Natural killer cell (primary cell): ENCODE measurements at regions not wholly inside any gene's neighbourhood (a gene's known extent, or its start where the extent isn't known, plus 50 kb on each side); places are given as distances from the start of the nearest gene placed in this dataset.

Experiments used
- ATAC-seq, 3 donors: fragments of 150-1000 bp in 2 of 3; fragments of 200-7000 bp in 1 of 3; cut with Tn5 transposase; 1 replicate in 1 of 3; 2 replicates in 2 of 3; pipeline ENCODE4 v1.10.0; 2021; ENCODE audit warnings: mild to moderate bottlenecking in 2 of 3, moderate library complexity in 2 of 3
- DNase-seq, 2 donors: peaks; one replicate each; pipeline versions ENCODE4 v3.0.0 to v3.0.0-alpha.2; 2013 to 2021; ENCODE audit warnings: mixed read lengths in 1 of 2
- H3K27ac ChIP-seq: one replicate; pipeline ENCODE4 v1.5.1; 2013; ENCODE audit warnings: mild to moderate bottlenecking, low read length
- H3K27me3 ChIP-seq: one replicate; pipeline ENCODE4 v1.6.1; 2013; ENCODE audit warnings: low read length; ENCODE audit not compliant: control insufficient read depth, insufficient read depth
- H3K36me3 ChIP-seq: one replicate; pipeline ENCODE4 v1.6.1; 2013; ENCODE audit warnings: low read length; ENCODE audit not compliant: control insufficient read depth, insufficient read depth
- H3K4me1 ChIP-seq: one replicate; pipeline ENCODE4 v1.6.1; 2013; ENCODE audit warnings: low read length; ENCODE audit not compliant: control insufficient read depth, insufficient read depth
- H3K4me3 ChIP-seq: one replicate; pipeline ENCODE4 v1.5.1; 2013; ENCODE audit warnings: low read length
- H3K9me3 ChIP-seq: one replicate; pipeline ENCODE4 v1.6.1; 2013; ENCODE audit warnings: low read length; ENCODE audit not compliant: control insufficient read depth, insufficient read depth
- H3K27ac Mint-ChIP-seq, 2 donors: one replicate each; pipeline ENCODE4 v1.8.0; 2022; ENCODE audit warnings: mild to moderate bottlenecking in 2 of 2, mixed read lengths in 2 of 2, moderate library complexity in 1 of 2
- H3K27me3 Mint-ChIP-seq, 2 donors: one replicate each; pipeline ENCODE4 v1.8.0; 2022; ENCODE audit warnings: low read depth in 2 of 2, mixed read lengths in 2 of 2
- H3K36me3 Mint-ChIP-seq: one replicate; pipeline ENCODE4 v1.8.0; 2022; ENCODE audit warnings: mixed read lengths
- H3K4me1 Mint-ChIP-seq, 2 donors: one replicate each; pipeline ENCODE4 v1.8.0; 2022; ENCODE audit warnings: mixed read lengths in 2 of 2
- H3K4me3 Mint-ChIP-seq: one replicate; pipeline ENCODE4 v1.8.0; 2022; ENCODE audit warnings: mild to moderate bottlenecking, moderate library complexity, mixed read lengths
- H3K9me3 Mint-ChIP-seq, 2 donors: one replicate each; pipeline ENCODE4 v1.8.0; 2022; ENCODE audit warnings: mixed read lengths in 2 of 2
- WGBS: methylation state at CpG from one replicate; pipeline ENCODE4 v1.1.7; 2013; ENCODE audit warnings: missing lambda C conversion rate; ENCODE audit not compliant: insufficient coverage; 5-methylcytosine and 5-hydroxymethylcytosine counted together
- intact Hi-C: fragments of 100-400 bp; cut with micrococcal nuclease; formaldehyde crosslinking; loops from one replicate; pipeline ENCODE4 v1.14.2; 2022
- TF ChIP-seq, protein P1 (sequence below): fragments of 200-600 bp; IDR thresholded peaks from one replicate; pipeline ENCODE4 v1.8.0; 2022; ENCODE audit warnings: antibody characterized with exemption

DNA sequence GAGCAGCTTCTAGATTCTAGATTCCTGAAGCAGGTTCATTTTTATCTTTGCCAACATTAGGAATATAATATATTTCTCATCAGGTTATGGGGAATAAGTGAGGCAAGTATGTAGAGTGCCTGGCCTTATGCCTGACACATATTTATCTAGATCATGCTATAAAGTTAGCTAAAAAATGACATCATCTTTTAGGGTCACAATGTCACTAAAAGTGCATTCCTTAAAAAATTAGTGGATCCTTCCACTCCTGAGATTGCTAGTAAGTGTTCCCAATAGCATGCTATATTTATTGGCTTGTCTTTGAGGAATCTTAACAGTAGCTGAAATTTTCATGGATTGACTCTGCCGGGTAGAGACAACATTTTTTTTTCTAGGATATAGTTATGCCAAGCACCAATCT, 305.9 kb upstream of the TMCO5A start:
- intact Hi-C loops: no loop called here
- TF ChIP-seq, protein P1, sequence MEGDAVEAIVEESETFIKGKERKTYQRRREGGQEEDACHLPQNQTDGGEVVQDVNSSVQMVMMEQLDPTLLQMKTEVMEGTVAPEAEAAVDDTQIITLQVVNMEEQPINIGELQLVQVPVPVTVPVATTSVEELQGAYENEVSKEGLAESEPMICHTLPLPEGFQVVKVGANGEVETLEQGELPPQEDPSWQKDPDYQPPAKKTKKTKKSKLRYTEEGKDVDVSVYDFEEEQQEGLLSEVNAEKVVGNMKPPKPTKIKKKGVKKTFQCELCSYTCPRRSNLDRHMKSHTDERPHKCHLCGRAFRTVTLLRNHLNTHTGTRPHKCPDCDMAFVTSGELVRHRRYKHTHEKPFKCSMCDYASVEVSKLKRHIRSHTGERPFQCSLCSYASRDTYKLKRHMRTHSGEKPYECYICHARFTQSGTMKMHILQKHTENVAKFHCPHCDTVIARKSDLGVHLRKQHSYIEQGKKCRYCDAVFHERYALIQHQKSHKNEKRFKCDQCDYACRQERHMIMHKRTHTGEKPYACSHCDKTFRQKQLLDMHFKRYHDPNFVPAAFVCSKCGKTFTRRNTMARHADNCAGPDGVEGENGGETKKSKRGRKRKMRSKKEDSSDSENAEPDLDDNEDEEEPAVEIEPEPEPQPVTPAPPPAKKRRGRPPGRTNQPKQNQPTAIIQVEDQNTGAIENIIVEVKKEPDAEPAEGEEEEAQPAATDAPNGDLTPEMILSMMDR: no peak

DNA sequence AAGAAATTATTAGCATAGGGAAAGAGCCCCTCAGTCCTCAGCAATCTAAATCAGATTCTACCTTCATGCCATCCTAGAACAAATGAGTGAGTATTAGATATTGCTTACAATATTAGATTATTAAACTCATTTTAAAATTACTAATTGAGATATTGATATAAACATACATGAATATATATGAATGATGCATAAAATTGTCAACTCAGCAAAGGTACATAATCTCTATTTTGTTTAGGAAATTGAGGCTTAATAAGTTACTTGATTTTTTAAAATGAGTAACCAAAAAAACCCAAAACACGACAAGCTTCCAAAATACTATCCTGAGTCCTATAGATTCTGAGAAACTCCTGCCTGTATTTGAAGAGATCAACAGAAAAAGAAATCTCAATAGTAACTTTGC, 297.7 kb upstream of the TMCO5A start:
- H3K36me3 Mint-ChIP-seq: no peaks in the 10 kb centered on the region
- Histone ChIP-seq H3K27me3 (no peaks in the 10 kb centered on the region), H3K4me1 (no peaks in the 10 kb centered on the region), H3K9me3 (no peaks in the 10 kb centered on the region), H3K4me3 (no peak overlapping the region), H3K36me3 (no peaks in the 10 kb centered on the region), H3K27ac (no peak overlapping the region)
- TF ChIP-seq, protein P1: no peak
- no peak overlapping the region for H3K27ac Mint-ChIP-seq
- no peaks in the 10 kb centered on the region for H3K4me1 Mint-ChIP-seq
- intact Hi-C loops: no loop called here
- 86% methylated on average over 1 of the region's 1 CpG for WGBS
- ATAC-seq (no peak), DNase-seq (no peak)
- H3K4me3 Mint-ChIP-seq: no peak overlapping the region
- no peaks in the 10 kb centered on the region for H3K27me3 Mint-ChIP-seq
- H3K9me3 Mint-ChIP-seq: peaks cover under 1 to 2% of the 10 kb centered on the region in 2 donors

More for the DNA sequence above, 305.9 kb upstream of the TMCO5A start:
- Histone ChIP-seq H3K4me3 (no peak overlapping the region), H3K4me1 (no peaks in the 10 kb centered on the region), H3K27me3 (no peaks in the 10 kb centered on the region), H3K36me3 (no peaks in the 10 kb centered on the region), H3K27ac (no peak overlapping the region), H3K9me3 (no peaks in the 10 kb centered on the region)
- DNase-seq (no peak), ATAC-seq (no peak)
- Mint-ChIP-seq H3K9me3 (peaks cover 11 to 12% of the 10 kb centered on the region in 2 donors), H3K4me1 (no peaks in the 10 kb centered on the region), H3K27ac (no peak overlapping the region), H3K27me3 (no peaks in the 10 kb centered on the region), H3K36me3 (no peaks in the 10 kb centered on the region), H3K4me3 (no peak overlapping the region)
- 100% methylated on average over 1 of the region's 1 CpG for WGBS

DNA sequence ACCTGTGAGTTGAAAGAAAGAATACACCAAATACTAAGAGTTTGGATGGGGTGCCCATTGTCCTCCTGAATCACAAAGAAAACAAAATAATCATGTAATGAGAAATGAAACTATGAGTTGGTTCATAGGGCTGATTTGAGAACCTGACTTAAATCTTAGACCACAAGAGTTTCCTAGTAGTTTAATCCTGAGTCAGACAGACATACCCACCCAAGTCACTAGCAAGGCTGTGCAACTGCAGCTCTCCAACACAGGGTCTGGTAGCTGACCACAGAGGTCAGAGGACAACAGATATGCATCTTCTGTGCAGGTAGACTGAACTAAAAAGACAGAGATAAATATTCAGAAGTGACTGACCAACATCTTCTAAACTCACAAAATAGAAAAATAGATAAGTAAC, 296.3 kb upstream of the TMCO5A start:
- H3K4me3 ChIP-seq: no peak overlapping the region
- H3K27me3 ChIP-seq: no peaks in the 10 kb centered on the region
- H3K4me1 ChIP-seq: no peaks in the 10 kb centered on the region
- Mint-ChIP-seq H3K27ac (no peak overlapping the region), H3K27me3 (no peaks in the 10 kb centered on the region), H3K9me3 (peaks cover 2 to 4% of the 10 kb centered on the region in 2 donors), H3K4me3 (no peak overlapping the region), H3K36me3 (no peaks in the 10 kb centered on the region), H3K4me1 (no peaks in the 10 kb centered on the region)
- TF ChIP-seq, protein P1: no peak
- no peak overlapping the region for H3K27ac ChIP-seq
- H3K36me3 ChIP-seq: no peaks in the 10 kb centered on the region
- ATAC-seq (no peak), DNase-seq (no peak)
- intact Hi-C loops: no loop called here
- H3K9me3 ChIP-seq: no peaks in the 10 kb centered on the region

DNA sequence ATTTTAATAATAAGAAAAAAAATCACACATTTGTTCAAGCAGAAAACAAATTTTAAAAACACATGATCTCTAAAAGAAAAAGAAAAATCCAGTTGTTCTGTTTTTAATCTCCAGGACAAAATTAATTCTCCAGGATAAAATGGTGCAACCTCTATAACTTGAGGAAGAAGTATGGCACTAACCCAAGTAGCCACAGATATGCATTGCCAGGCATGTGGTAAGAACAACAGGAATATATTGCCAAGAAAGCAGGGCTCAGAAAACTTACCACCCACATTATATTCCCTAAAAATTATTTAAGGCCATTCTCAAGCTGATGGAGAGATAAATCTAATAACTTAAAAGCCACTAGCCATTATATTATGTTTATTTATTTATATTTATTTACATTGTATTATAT, 295.7 kb upstream of the TMCO5A start:
- intact Hi-C loops: no loop called here
- Histone ChIP-seq H3K27ac (no peak overlapping the region), H3K36me3 (no peaks in the 10 kb centered on the region), H3K4me3 (no peak overlapping the region), H3K9me3 (no peaks in the 10 kb centered on the region), H3K4me1 (no peaks in the 10 kb centered on the region), H3K27me3 (no peaks in the 10 kb centered on the region)
- no peaks in the 10 kb centered on the region for H3K4me1 Mint-ChIP-seq
- TF ChIP-seq, protein P1: no peak
- H3K27me3 Mint-ChIP-seq: no peaks in the 10 kb centered on the region
- ATAC-seq (no peak), DNase-seq (no peak)
- no peak overlapping the region for H3K4me3 Mint-ChIP-seq
- H3K9me3 Mint-ChIP-seq: peaks cover 2 to 4% of the 10 kb centered on the region in 2 donors
- H3K27ac Mint-ChIP-seq: no peak overlapping the region
- H3K36me3 Mint-ChIP-seq: no peaks in the 10 kb centered on the region
